Liver (tissue), 7 donors: ENCODE measurements at regions not wholly inside any gene's neighbourhood (a gene's known extent, or its start where the extent isn't known, plus 50 kb on each side); places are given as distances from the start of the nearest gene placed in this dataset.

Experiments used
- DNase-seq: peaks from one replicate; pipeline ENCODE4 v3.0.0-alpha.2; 2017; ENCODE audit warnings: low spot score
- H3K27ac ChIP-seq, 2 donors: one replicate each; pipeline ENCODE4 v1.7.0; 2013; ENCODE audit warnings: inconsistent platforms in 2 of 2, low read length in 2 of 2, control low read depth in 1 of 2, low read depth in 1 of 2, mild to moderate bottlenecking in 1 of 2
- H3K27me3 ChIP-seq, 4 donors: one replicate each; pipeline versions ENCODE4 v1.6.1 to v1.7.0; 2013; ENCODE audit warnings: low read length in 3 of 4, inconsistent platforms in 1 of 4, mild to moderate bottlenecking in 1 of 4, moderate library complexity in 1 of 4; ENCODE audit not compliant: control insufficient read depth in 4 of 4, insufficient read depth in 4 of 4
- H3K36me3 ChIP-seq, 4 donors: one replicate each; pipeline versions ENCODE4 v1.6.1 to v1.7.0; 2013; ENCODE audit warnings: low read length in 3 of 4, mild to moderate bottlenecking in 3 of 4, low read depth in 1 of 4, moderate library complexity in 1 of 4; ENCODE audit not compliant: control insufficient read depth in 4 of 4, insufficient read depth in 3 of 4
- H3K4me1 ChIP-seq, 4 donors: one replicate each; pipeline versions ENCODE4 v1.6.1 to v1.7.0; 2013; ENCODE audit warnings: low read length in 3 of 4, mild to moderate bottlenecking in 3 of 4, moderate library complexity in 1 of 4; ENCODE audit not compliant: control insufficient read depth in 4 of 4, insufficient read depth in 4 of 4
- H3K4me3 ChIP-seq, 3 donors: one replicate each; pipeline versions ENCODE4 v1.6.1 to v1.7.0; 2013; ENCODE audit warnings: low read length in 3 of 3, control low read depth in 1 of 3, low read depth in 1 of 3, mild to moderate bottlenecking in 1 of 3
- H3K9ac ChIP-seq, 2 donors: one replicate each; pipeline ENCODE4 v1.7.0; 2013; ENCODE audit warnings: low read length in 2 of 2, mild to moderate bottlenecking in 2 of 2, moderate library complexity in 2 of 2, control low read depth in 1 of 2, low read depth in 1 of 2
- H3K9me3 ChIP-seq, 4 donors: one replicate each; pipeline versions ENCODE4 v1.6.1 to v1.7.0; 2013; ENCODE audit warnings: low read length in 3 of 4; ENCODE audit not compliant: control insufficient read depth in 4 of 4
- EGR1 ChIP-seq, 2 donors: IDR thresholded peaks; 2 replicates each; pipeline ENCODE4 v1.6.1; 2016 to 2018; ENCODE audit warnings: antibody characterized with exemption in 2 of 2, low read depth in 2 of 2
- FOXA1 ChIP-seq: IDR thresholded peaks from 2 replicates; pipeline ENCODE4 v1.6.1; 2016; ENCODE audit warnings: antibody characterized with exemption
- FOXA2 ChIP-seq: IDR thresholded peaks from 2 replicates; pipeline ENCODE4 v1.6.1; 2016; ENCODE audit warnings: antibody characterized with exemption
- GABPA ChIP-seq, 2 donors: IDR thresholded peaks in 1 of 2; conservative IDR thresholded peaks in 1 of 2; 2 replicates each; pipeline ENCODE4 v1.6.1; 2016; ENCODE audit warnings: antibody characterized with exemption in 2 of 2, mild to moderate bottlenecking in 1 of 2, moderate library complexity in 1 of 2
- HNF4A ChIP-seq, 2 donors: conservative IDR thresholded peaks; 2 replicates each; pipeline ENCODE4 v1.6.1; 2016; ENCODE audit warnings: antibody characterized with exemption in 2 of 2, mild to moderate bottlenecking in 2 of 2
- HNF4G ChIP-seq: IDR thresholded peaks from 2 replicates; pipeline ENCODE4 v1.6.1; 2016; ENCODE audit warnings: antibody characterized with exemption
- JUND ChIP-seq, 2 donors: IDR thresholded peaks; 2 replicates each; pipeline ENCODE4 v1.6.1; 2016; ENCODE audit warnings: antibody characterized with exemption in 2 of 2
- NR2F2 ChIP-seq: IDR thresholded peaks from 2 replicates; pipeline ENCODE4 v1.6.1; 2016; ENCODE audit warnings: antibody characterized with exemption
- RAD21 ChIP-seq, 2 donors: IDR thresholded peaks; 2 replicates each; pipeline ENCODE4 v1.6.1; 2016; ENCODE audit warnings: antibody characterized with exemption in 2 of 2, mild to moderate bottlenecking in 2 of 2
- RXRA ChIP-seq, 2 donors: IDR thresholded peaks; 2 replicates each; pipeline ENCODE4 v1.6.1; 2017 to 2018; ENCODE audit warnings: antibody characterized with exemption in 2 of 2, mild to moderate bottlenecking in 1 of 2
- SP1 ChIP-seq: IDR thresholded peaks from 2 replicates; pipeline ENCODE4 v1.6.1; 2018; ENCODE audit warnings: antibody characterized with exemption, mild to moderate bottlenecking
- TAF1 ChIP-seq: conservative IDR thresholded peaks from 2 replicates; pipeline ENCODE4 v1.6.1; 2016; ENCODE audit warnings: antibody characterized with exemption, mild to moderate bottlenecking
- YY1 ChIP-seq: IDR thresholded peaks from 2 replicates; pipeline ENCODE4 v1.6.1; 2016; ENCODE audit warnings: antibody characterized with exemption, mild to moderate bottlenecking
- whole genome bisulfite sequencing: extraction: QIAGEN DNeasy Blood & Tissue Kit; methylation state at CpG from one replicate; pipeline ENCODE4 v1.1.7; 2013; 5-methylcytosine and 5-hydroxymethylcytosine counted together
- TF ChIP-seq, protein P1 (sequence below): IDR thresholded peaks from 2 replicates; pipeline ENCODE4 v1.6.1; 2016; ENCODE audit warnings: antibody characterized with exemption, mild to moderate bottlenecking
- TF ChIP-seq, protein P2 (sequence below): IDR thresholded peaks from 2 replicates; pipeline ENCODE4 v1.6.1; 2016; ENCODE audit warnings: antibody characterized with exemption
- TF ChIP-seq, protein P3 (sequence below): IDR thresholded peaks from 2 replicates; pipeline ENCODE4 v1.6.1; 2016; ENCODE audit warnings: antibody characterized with exemption
- TF ChIP-seq, protein P4 (sequence below): IDR thresholded peaks from 2 replicates; pipeline ENCODE4 v1.6.1; 2016; ENCODE audit warnings: antibody characterized with exemption
- donor health status: healthy.
- donor health status: healthy.
- donor health status: healthy.
- donor health status: healthy.

DNA sequence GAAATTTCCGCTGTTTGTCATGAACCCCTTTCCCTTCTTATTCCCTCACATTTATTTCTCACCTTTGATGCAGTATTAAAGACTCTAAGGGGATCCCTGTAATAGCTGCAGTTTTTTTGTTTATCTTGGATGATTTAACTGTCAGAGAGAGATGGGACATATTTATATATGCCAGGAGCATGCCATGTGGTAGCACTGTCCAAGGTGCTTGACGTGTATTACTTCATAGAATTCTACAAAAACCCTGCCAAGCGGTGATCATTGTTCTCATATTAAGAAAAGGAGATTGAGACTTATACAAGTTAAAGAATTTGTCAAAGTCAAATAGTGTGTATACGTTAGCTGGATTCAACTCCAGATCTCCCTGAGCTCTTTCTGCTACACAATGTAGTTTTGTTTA lies 78.2 kb downstream of the SPRY1 start (continued):
- TF ChIP-seq, protein P1, sequence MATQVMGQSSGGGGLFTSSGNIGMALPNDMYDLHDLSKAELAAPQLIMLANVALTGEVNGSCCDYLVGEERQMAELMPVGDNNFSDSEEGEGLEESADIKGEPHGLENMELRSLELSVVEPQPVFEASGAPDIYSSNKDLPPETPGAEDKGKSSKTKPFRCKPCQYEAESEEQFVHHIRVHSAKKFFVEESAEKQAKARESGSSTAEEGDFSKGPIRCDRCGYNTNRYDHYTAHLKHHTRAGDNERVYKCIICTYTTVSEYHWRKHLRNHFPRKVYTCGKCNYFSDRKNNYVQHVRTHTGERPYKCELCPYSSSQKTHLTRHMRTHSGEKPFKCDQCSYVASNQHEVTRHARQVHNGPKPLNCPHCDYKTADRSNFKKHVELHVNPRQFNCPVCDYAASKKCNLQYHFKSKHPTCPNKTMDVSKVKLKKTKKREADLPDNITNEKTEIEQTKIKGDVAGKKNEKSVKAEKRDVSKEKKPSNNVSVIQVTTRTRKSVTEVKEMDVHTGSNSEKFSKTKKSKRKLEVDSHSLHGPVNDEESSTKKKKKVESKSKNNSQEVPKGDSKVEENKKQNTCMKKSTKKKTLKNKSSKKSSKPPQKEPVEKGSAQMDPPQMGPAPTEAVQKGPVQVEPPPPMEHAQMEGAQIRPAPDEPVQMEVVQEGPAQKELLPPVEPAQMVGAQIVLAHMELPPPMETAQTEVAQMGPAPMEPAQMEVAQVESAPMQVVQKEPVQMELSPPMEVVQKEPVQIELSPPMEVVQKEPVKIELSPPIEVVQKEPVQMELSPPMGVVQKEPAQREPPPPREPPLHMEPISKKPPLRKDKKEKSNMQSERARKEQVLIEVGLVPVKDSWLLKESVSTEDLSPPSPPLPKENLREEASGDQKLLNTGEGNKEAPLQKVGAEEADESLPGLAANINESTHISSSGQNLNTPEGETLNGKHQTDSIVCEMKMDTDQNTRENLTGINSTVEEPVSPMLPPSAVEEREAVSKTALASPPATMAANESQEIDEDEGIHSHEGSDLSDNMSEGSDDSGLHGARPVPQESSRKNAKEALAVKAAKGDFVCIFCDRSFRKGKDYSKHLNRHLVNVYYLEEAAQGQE: no peak

DNA sequence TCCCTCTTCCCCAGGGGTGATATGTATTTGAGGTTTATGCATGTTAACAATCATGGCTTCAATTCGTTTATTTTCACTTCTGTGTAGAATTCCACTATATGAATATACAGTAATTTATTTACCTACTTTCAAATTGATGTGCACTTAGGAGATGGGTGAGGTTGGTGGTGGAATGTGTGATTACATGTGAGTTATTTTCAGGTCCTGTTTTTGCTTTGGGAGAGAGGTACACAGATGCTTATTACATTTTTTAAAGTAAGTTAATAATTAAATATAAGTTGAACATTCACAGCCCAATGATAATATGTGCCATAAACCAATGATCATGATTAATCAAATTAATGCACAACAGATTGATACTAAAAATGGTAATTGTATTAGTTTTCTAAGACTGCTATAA lies 79.5 kb downstream of the SPRY1 start:
- no peak overlapping the region for H3K9ac ChIP-seq
- H3K27ac ChIP-seq: no peak overlapping the region
- H3K36me3 ChIP-seq: no peaks in the 10 kb centered on the region
- peaks cover 0 to 9% (median 0%) of the 10 kb centered on the region in 4 donors for H3K4me1 ChIP-seq
- no peak overlapping the region for H3K4me3 ChIP-seq
- no peak for DNase-seq
- WGBS: 26% methylated on average over 1 of the region's 1 CpG
- H3K9me3 ChIP-seq: no peaks in the 10 kb centered on the region
- no peaks in the 10 kb centered on the region for H3K27me3 ChIP-seq
- no peak for TF ChIP-seq HNF4A (conservative IDR thresholded peaks at IDR 0.05)
- TF ChIP-seq, protein P2, sequence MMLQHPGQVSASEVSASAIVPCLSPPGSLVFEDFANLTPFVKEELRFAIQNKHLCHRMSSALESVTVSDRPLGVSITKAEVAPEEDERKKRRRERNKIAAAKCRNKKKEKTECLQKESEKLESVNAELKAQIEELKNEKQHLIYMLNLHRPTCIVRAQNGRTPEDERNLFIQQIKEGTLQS: no peak
- no peak for TF ChIP-seq GABPA (IDR thresholded peaks at IDR 0.05 in 1 of 2, conservative IDR thresholded peaks at IDR 0.05 in 1 of 2)
- TF ChIP-seq, protein P3, sequence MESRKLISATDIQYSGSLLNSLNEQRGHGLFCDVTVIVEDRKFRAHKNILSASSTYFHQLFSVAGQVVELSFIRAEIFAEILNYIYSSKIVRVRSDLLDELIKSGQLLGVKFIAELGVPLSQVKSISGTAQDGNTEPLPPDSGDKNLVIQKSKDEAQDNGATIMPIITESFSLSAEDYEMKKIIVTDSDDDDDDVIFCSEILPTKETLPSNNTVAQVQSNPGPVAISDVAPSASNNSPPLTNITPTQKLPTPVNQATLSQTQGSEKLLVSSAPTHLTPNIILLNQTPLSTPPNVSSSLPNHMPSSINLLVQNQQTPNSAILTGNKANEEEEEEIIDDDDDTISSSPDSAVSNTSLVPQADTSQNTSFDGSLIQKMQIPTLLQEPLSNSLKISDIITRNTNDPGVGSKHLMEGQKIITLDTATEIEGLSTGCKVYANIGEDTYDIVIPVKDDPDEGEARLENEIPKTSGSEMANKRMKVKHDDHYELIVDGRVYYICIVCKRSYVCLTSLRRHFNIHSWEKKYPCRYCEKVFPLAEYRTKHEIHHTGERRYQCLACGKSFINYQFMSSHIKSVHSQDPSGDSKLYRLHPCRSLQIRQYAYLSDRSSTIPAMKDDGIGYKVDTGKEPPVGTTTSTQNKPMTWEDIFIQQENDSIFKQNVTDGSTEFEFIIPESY: no peak
- TF ChIP-seq RAD21 (IDR thresholded peaks at IDR 0.05): no peak
- TF ChIP-seq SP1: no peak
- no peak for TF ChIP-seq NR2F2
- no peak for TF ChIP-seq EGR1 (IDR thresholded peaks at IDR 0.05; ENCODE audit: low read depth in 2 of 2)
- TF ChIP-seq TAF1: no peak
- TF ChIP-seq, protein P4, sequence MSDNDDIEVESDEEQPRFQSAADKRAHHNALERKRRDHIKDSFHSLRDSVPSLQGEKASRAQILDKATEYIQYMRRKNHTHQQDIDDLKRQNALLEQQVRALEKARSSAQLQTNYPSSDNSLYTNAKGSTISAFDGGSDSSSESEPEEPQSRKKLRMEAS: no peak

DNA sequence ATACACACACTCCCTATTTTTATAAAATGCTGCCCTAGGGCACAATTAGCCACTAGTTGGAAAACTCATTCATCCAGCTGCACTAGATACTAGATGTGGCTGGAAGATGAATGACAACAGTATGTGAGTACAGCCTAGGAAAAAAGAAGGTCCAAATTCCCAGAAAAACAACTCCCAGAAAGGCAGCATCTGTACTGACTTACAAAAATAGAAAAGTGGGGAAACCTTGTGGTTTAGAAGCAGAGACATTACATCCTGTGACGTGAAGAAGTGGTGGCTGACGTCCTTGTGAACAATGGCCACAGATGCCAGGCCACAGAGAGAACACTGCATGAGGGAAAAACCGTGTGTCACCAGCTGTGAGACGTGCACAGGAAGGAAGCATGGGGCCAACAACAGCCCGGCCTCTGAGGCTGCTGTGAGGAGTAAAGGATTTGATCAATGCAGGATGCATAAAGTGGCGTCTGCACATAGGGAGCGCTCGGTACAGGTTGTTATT lies 81.2 kb downstream of the SPRY1 start:
- no peaks in the 10 kb centered on the region for H3K27me3 ChIP-seq
- no peak overlapping the region for H3K27ac ChIP-seq
- 74% methylated on average over 8 of the region's 8 CpGs for WGBS
- no peak overlapping the region for H3K9ac ChIP-seq
- H3K4me3 ChIP-seq: no peak overlapping the region
- DNase-seq: no peak
- H3K36me3 ChIP-seq: no peaks in the 10 kb centered on the region
- no peaks in the 10 kb centered on the region for H3K9me3 ChIP-seq
- peaks cover 0 to 9% (median 0%) of the 10 kb centered on the region in 4 donors for H3K4me1 ChIP-seq
- TF ChIP-seq FOXA1: no peak
- no peak for TF ChIP-seq FOXA2
- TF ChIP-seq, protein P1: no peak
- no peak for TF ChIP-seq JUND (IDR thresholded peaks at IDR 0.05)
- no peak for TF ChIP-seq GABPA (IDR thresholded peaks at IDR 0.05 in 1 of 2, conservative IDR thresholded peaks at IDR 0.05 in 1 of 2)
- TF ChIP-seq, protein P3: no peak
- TF ChIP-seq HNF4G: no peak
- no peak for TF ChIP-seq YY1
- no peak for TF ChIP-seq RAD21 (IDR thresholded peaks at IDR 0.05)
- TF ChIP-seq TAF1: no peak
- TF ChIP-seq HNF4A (conservative IDR thresholded peaks at IDR 0.05): no peak
- TF ChIP-seq NR2F2: no peak
- no peak for TF ChIP-seq RXRA (IDR thresholded peaks at IDR 0.05)
- TF ChIP-seq, protein P2: no peak
- TF ChIP-seq EGR1 (IDR thresholded peaks at IDR 0.05; ENCODE audit: low read depth in 2 of 2): no peak
- TF ChIP-seq, protein P4: no peak
- TF ChIP-seq SP1: no peak
